Mesendoderm (in vitro differentiated cells): ENCODE measurements at regions not wholly inside any gene's neighbourhood (a gene's known extent, or its start where the extent isn't known, plus 50 kb on each side); places are given as distances from the start of the nearest gene placed in this dataset.

Source experiments
- DNase-seq: peaks from one replicate; pipeline ENCODE4 v3.0.0; 2013
- H2AK5ac ChIP-seq: 2 replicates; pipeline ENCODE4 v1.6.1; 2013; ENCODE audit warnings: low read length, inconsistent platforms
- H2BK120ac ChIP-seq: 2 replicates; pipeline ENCODE4 v1.6.1; 2013; ENCODE audit warnings: low read depth, mild to moderate bottlenecking, low read length, moderate library complexity, mixed read lengths
- H2BK15ac ChIP-seq: replicated peaks from 2 replicates; pipeline ENCODE4 v1.6.1; 2013; ENCODE audit warnings: low read depth, mild to moderate bottlenecking, moderate library complexity
- H2BK5ac ChIP-seq: 2 replicates; pipeline ENCODE4 v1.6.1; 2013; ENCODE audit warnings: low read length, inconsistent platforms
- H3K18ac ChIP-seq: 2 replicates; pipeline ENCODE4 v1.6.1; 2013; ENCODE audit warnings: mild to moderate bottlenecking, low read length, mixed read lengths
- H3K23ac ChIP-seq: one replicate; pipeline ENCODE4 v1.6.1; 2013; ENCODE audit warnings: low read length
- H3K27ac ChIP-seq: 2 replicates; pipeline ENCODE4 v1.5.1; 2013; ENCODE audit warnings: low read depth, mild to moderate bottlenecking, inconsistent platforms, low read length, moderate library complexity
- H3K27me3 ChIP-seq: 2 replicates; pipeline ENCODE4 v1.6.1; 2013; ENCODE audit warnings: low read length, control low read depth, mild to moderate bottlenecking, inconsistent platforms; ENCODE audit not compliant: insufficient read depth, poor library complexity
- H3K36me3 ChIP-seq: 2 replicates; pipeline ENCODE4 v1.6.1; 2013; ENCODE audit warnings: low read length, inconsistent platforms; ENCODE audit not compliant: control insufficient read depth, insufficient read depth
- H3K4ac ChIP-seq: one replicate; pipeline ENCODE4 v1.6.1; 2013; ENCODE audit warnings: low read depth, mild to moderate bottlenecking, low read length, moderate library complexity
- H3K4me1 ChIP-seq: 2 replicates; pipeline ENCODE4 v1.6.1; 2013; ENCODE audit warnings: low read depth, low read length, inconsistent platforms; ENCODE audit not compliant: control insufficient read depth
- H3K4me2 ChIP-seq: 2 replicates; pipeline ENCODE4 v1.6.1; 2013; ENCODE audit warnings: low read length
- H3K4me3 ChIP-seq: 2 replicates; pipeline ENCODE4 v1.5.1; 2013; ENCODE audit warnings: mild to moderate bottlenecking, low read length
- H3K56ac ChIP-seq: one replicate; pipeline ENCODE4 v1.6.1; 2013; ENCODE audit warnings: low read length
- H3K79me1 ChIP-seq: 2 replicates; pipeline ENCODE4 v1.6.1; 2013; ENCODE audit warnings: low read length, inconsistent platforms
- H3K79me2 ChIP-seq: 2 replicates; pipeline ENCODE4 v1.6.1; 2013; ENCODE audit warnings: mild to moderate bottlenecking, low read length; ENCODE audit not compliant: control insufficient read depth, insufficient read depth
- H3K9ac ChIP-seq: 2 replicates; pipeline ENCODE4 v1.6.1; 2013; ENCODE audit warnings: low read length, inconsistent platforms
- H4K5ac ChIP-seq: one replicate; pipeline ENCODE4 v1.6.1; 2013; ENCODE audit warnings: low read length
- H4K8ac ChIP-seq: one replicate; pipeline ENCODE4 v1.6.1; 2013; ENCODE audit warnings: low read depth, mild to moderate bottlenecking, control low read depth, low read length, moderate library complexity
- WGBS: extraction: QIAGEN DNeasy Blood & Tissue Kit; methylation state at CpG from one replicate; pipeline ENCODE4 v1.1.7; 2013; ENCODE audit warnings: low lambda C conversion rate, missing lambda C conversion rate; ENCODE audit not compliant: insufficient coverage; ENCODE audit errors: extremely low coverage; 5-methylcytosine and 5-hydroxymethylcytosine counted together

DNA sequence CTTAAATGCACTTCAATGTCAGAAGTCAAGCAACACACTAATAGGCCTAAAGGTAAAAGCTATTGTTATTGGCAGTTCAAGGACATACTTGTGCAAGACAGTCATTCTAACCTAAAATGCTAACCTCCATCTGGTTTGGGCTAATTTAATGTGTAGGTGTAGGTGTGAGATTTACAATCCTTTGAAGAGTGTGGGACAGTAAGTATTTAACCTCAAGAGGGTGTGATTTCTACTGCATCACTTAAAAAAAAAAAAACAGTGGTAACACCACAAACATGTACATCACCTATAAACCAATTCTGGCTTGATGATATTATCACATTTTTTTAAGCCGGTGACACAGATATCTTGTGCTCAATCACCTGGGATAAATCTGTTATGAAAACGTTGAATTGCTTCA, 127.5 kb upstream of the MEF2C start:
- no peak overlapping the region for H3K4me2 ChIP-seq
- H2BK15ac ChIP-seq: no peak overlapping the region
- no peak for DNase-seq
- H4K5ac ChIP-seq: no peak overlapping the region
- no peak overlapping the region for H3K4ac ChIP-seq
- H2BK5ac ChIP-seq: no peak overlapping the region
- H3K27me3 ChIP-seq: no peaks in the 10 kb centered on the region
- no peaks in the 10 kb centered on the region for H3K4me1 ChIP-seq
- H3K36me3 ChIP-seq: no peaks in the 10 kb centered on the region
- no peak overlapping the region for H3K27ac ChIP-seq
- no peak overlapping the region for H2BK120ac ChIP-seq
- WGBS: no CpG with 5 or more reads among the region's 2 CpGs
- no peak overlapping the region for H3K4me3 ChIP-seq
- H3K18ac ChIP-seq: no peak overlapping the region
- no peaks in the 10 kb centered on the region for H3K79me2 ChIP-seq
- no peak overlapping the region for H3K23ac ChIP-seq
- H3K9ac ChIP-seq: no peak overlapping the region
- H2AK5ac ChIP-seq: no peak overlapping the region
- no peaks in the 10 kb centered on the region for H3K79me1 ChIP-seq
- H4K8ac ChIP-seq: no peak overlapping the region
- H3K56ac ChIP-seq: no peak overlapping the region

DNA sequence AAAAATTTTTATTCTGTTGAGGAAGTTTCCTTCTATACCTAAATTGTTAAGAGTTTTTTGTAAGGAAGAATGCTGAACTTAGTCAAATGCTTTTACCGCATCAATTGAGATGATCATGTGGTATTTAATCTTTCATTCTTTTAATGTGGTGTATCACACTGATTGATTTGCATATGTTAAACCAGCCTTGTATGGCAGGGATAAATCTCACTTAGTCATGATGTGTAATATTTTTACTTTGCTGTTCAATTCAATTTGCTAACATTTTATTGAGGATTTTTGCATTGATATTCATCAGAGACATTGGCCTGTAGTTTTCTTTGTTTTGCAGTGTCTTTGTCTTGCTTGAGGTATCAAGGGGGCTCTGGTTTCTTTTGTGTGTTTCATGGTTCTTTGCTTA, 125.3 kb upstream of the MEF2C start:
- Histone ChIP-seq H2BK120ac (no peak overlapping the region), H3K9ac (no peak overlapping the region), H3K36me3 (no peaks in the 10 kb centered on the region), H3K56ac (no peak overlapping the region), H3K79me1 (no peaks in the 10 kb centered on the region), H3K4ac (no peak overlapping the region), H3K4me2 (no peak overlapping the region), H3K4me1 (no peaks in the 10 kb centered on the region), H3K79me2 (no peaks in the 10 kb centered on the region), H3K27ac (no peak overlapping the region), H4K5ac (no peak overlapping the region), H3K23ac (no peak overlapping the region), H3K4me3 (no peak overlapping the region), H2AK5ac (no peak overlapping the region), H2BK5ac (no peak overlapping the region), H2BK15ac (no peak overlapping the region), H3K18ac (no peak overlapping the region), H3K27me3 (no peaks in the 10 kb centered on the region), H4K8ac (no peak overlapping the region)
- no peak for DNase-seq
- WGBS: no CpG with 5 or more reads among the region's 1 CpG

DNA sequence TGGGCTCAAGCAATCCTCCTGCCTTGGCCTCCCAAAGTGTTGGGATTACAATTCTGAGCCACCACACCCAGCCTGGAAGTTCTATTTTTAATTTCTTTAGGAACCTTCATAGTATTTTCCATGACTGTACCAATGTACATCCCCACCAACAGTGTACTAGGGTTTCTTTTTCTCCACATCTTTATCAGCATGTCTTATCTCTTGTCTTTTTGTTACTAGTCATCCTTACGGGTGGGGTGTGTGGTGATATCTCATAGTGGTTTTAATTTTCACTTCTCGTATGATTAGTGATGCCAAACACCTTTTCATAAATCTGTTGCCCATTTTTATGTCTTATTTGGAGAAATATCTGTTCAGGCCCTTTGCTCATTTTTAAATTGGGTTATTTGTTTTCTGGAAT, 123.0 kb upstream of the MEF2C start:
- Histone ChIP-seq H3K79me2 (no peaks in the 10 kb centered on the region), H2BK5ac (no peak overlapping the region), H3K27ac (no peak overlapping the region), H3K79me1 (no peaks in the 10 kb centered on the region), H2BK120ac (no peak overlapping the region), H3K4me3 (no peak overlapping the region), H3K36me3 (no peaks in the 10 kb centered on the region), H3K23ac (no peak overlapping the region), H4K5ac (no peak overlapping the region), H2AK5ac (no peak overlapping the region), H4K8ac (no peak overlapping the region), H2BK15ac (no peak overlapping the region), H3K4ac (no peak overlapping the region), H3K27me3 (no peaks in the 10 kb centered on the region), H3K9ac (no peak overlapping the region), H3K4me1 (no peaks in the 10 kb centered on the region), H3K56ac (no peak overlapping the region), H3K4me2 (no peak overlapping the region), H3K18ac (no peak overlapping the region)
- WGBS: no CpG with 5 or more reads among the region's 2 CpGs
- DNase-seq: no peak

DNA sequence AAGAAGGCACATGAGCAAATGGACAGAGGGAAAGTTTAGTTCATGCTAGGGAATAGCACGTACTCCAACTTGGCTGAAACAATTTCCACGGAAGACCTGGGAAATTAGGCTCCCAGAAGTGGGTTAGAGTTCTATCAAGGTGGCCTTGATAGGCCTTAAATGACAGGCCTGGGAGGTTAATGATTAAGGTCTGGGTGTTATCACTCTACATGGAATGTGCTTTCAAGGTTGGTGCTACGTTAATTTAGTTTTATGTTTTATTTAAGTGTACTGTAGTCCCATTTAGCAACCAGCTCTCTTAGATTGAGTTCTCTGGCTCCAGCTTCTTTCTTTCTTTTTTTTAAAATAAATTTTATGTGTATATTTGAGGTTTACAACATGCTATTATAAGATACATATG, 121.4 kb upstream of the MEF2C start:
- H3K56ac ChIP-seq: no peak overlapping the region
- no peak overlapping the region for H3K4me3 ChIP-seq
- H3K79me1 ChIP-seq: no peaks in the 10 kb centered on the region
- H4K5ac ChIP-seq: no peak overlapping the region
- H2BK5ac ChIP-seq: no peak overlapping the region
- H4K8ac ChIP-seq: no peak overlapping the region
- no peak overlapping the region for H3K9ac ChIP-seq
- no peak overlapping the region for H2BK120ac ChIP-seq
- H3K36me3 ChIP-seq: no peaks in the 10 kb centered on the region
- H3K4ac ChIP-seq: no peak overlapping the region
- H3K23ac ChIP-seq: no peak overlapping the region
- no peak overlapping the region for H2AK5ac ChIP-seq
- no peaks in the 10 kb centered on the region for H3K27me3 ChIP-seq
- H2BK15ac ChIP-seq: no peak overlapping the region
- H3K79me2 ChIP-seq: no peaks in the 10 kb centered on the region
- no peak overlapping the region for H3K18ac ChIP-seq
- no CpG with 5 or more reads among the region's 3 CpGs for WGBS
- no peak overlapping the region for H3K4me2 ChIP-seq
- no peak overlapping the region for H3K27ac ChIP-seq
- no peaks in the 10 kb centered on the region for H3K4me1 ChIP-seq
- no peak for DNase-seq

DNA sequence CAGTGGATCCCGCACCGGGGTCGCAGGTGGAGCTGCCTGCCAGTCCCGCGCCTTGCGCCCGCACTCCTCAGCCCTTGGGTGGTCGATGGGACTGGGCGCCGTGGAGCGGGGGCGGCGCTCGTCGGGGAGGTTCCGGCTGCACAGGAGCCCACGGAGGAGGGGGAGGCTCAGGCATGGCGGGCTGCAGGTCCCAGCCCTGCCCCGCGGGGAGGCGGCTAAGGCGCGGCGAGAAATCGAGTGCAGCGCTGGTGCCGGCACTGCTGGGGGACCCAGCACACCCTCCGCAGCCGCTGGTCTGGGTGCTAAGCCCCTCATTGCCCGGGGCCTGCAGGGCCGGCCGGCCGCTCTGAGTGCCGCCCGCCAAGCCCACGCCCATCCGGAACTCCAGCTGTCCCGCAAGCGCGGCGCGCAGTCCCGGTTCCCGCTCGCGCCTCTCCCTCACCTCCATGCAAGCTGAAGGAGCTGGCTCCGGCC, 120.6 kb upstream of the MEF2C start:
- Histone ChIP-seq H2BK5ac (no peak overlapping the region), H3K9ac (no peak overlapping the region), H3K4me3 (no peak overlapping the region), H3K23ac (no peak overlapping the region), H2BK15ac (no peak overlapping the region), H3K27ac (no peak overlapping the region), H3K79me1 (no peaks in the 10 kb centered on the region), H3K27me3 (no peaks in the 10 kb centered on the region), H3K36me3 (no peaks in the 10 kb centered on the region), H4K5ac (no peak overlapping the region), H3K56ac (no peak overlapping the region), H2AK5ac (no peak overlapping the region), H3K4me2 (no peak overlapping the region), H3K4me1 (no peaks in the 10 kb centered on the region), H3K18ac (no peak overlapping the region), H4K8ac (no peak overlapping the region), H3K4ac (no peak overlapping the region), H2BK120ac (no peak overlapping the region), H3K79me2 (no peaks in the 10 kb centered on the region)
- DNase-seq: no peak
- no CpG with 5 or more reads among the region's 47 CpGs for WGBS

DNA sequence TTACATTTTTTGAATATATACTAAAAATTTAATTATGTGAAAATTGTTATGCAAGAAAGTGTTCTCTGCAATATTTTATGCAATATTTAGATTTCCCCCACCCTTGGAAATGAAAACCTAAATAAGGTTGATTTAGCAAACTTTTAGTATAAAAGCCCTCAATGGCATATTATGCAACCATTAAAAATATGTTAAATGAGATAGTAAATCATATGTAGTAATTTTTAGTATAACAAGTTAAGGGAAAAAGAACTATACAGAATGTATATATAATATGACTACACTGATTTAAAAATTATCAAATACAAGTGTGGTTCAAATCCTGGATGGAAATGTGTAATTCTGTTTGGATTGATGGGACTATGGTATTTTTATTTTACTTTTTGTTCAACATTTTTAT, 116.9 kb upstream of the MEF2C start:
- H3K4me1 ChIP-seq: no peaks in the 10 kb centered on the region
- no peak overlapping the region for H3K4me3 ChIP-seq
- H3K23ac ChIP-seq: no peak overlapping the region
- H4K8ac ChIP-seq: no peak overlapping the region
- H4K5ac ChIP-seq: no peak overlapping the region
- no peak overlapping the region for H3K18ac ChIP-seq
- no peak overlapping the region for H2BK5ac ChIP-seq
- H2BK15ac ChIP-seq: no peak overlapping the region
- no peak overlapping the region for H3K56ac ChIP-seq
- no peak overlapping the region for H2BK120ac ChIP-seq
- H2AK5ac ChIP-seq: no peak overlapping the region
- H3K27me3 ChIP-seq: no peaks in the 10 kb centered on the region
- no peak overlapping the region for H3K4me2 ChIP-seq
- no peak overlapping the region for H3K4ac ChIP-seq
- no peaks in the 10 kb centered on the region for H3K79me1 ChIP-seq
- no peak overlapping the region for H3K9ac ChIP-seq
- DNase-seq: no peak
- no peak overlapping the region for H3K27ac ChIP-seq
- no peaks in the 10 kb centered on the region for H3K36me3 ChIP-seq
- H3K79me2 ChIP-seq: no peaks in the 10 kb centered on the region
